Ecto neural progenitor cell (in vitro differentiated cells): ENCODE measurements at regions not wholly inside any gene's neighbourhood (a gene's known extent, or its start where the extent isn't known, plus 50 kb on each side); places are given as distances from the start of the nearest gene placed in this dataset.
"Not testable (repeated sequence)": the region's sequence is repeated elsewhere in the genome, so short reads cannot be mapped to it uniquely, and the experiment has no call there.

Source experiments
- DNase-seq: peaks from one replicate; pipeline ENCODE4 v3.0.0-alpha.2; 2018; ENCODE audit warnings: low spot score

GRCh38 chr3:177778633-177779032 is 581.4 kb upstream of the TBL1XR1 start:
- DNase-seq = no peak

- DNase-seq = no peak
Observed at GRCh38 chr3:177781686-177782161, 584.4 kb upstream of the TBL1XR1 start.

- no peak for DNase-seq
Observed at GRCh38 chr3:177783338-177783737, 586.1 kb upstream of the TBL1XR1 start.

GRCh38 chr3:177783767-177784166 is 586.5 kb upstream of the TBL1XR1 start:
- no peak for DNase-seq

GRCh38 chr3:177787279-177788041 is 590.2 kb upstream of the TBL1XR1 start:
- DNase-seq = no peak

- DNase-seq = no peak
Observed at GRCh38 chr3:177789500-177789899, 592.2 kb upstream of the TBL1XR1 start.

- DNase-seq = no peak
Observed at GRCh38 chr3:177792311-177793030, 595.2 kb upstream of the TBL1XR1 start.

GRCh38 chr3:177793451-177793850 is 596.2 kb upstream of the TBL1XR1 start:
- DNase-seq = no peak

- no peak for DNase-seq
Observed at GRCh38 chr3:177795216-177795615, 597.9 kb upstream of the TBL1XR1 start.

GRCh38 chr3:177795859-177796258 is 598.6 kb upstream of the TBL1XR1 start:
- DNase-seq = no peak

- not testable (repeated sequence) for DNase-seq
Observed at GRCh38 chr3:177800147-177800546, 602.9 kb upstream of the TBL1XR1 start.

- no peak for DNase-seq
Observed at GRCh38 chr3:177800561-177800960, 603.3 kb upstream of the TBL1XR1 start.

GRCh38 chr3:177802151-177802900 is 605.0 kb upstream of the TBL1XR1 start:
- DNase-seq = no peak

- DNase-seq = no peak
Observed at GRCh38 chr3:177803500-177803899, 606.2 kb upstream of the TBL1XR1 start.

- no peak for DNase-seq
Observed at GRCh38 chr3:177804032-177804431, 606.8 kb upstream of the TBL1XR1 start.

GRCh38 chr3:177804646-177805045 is 607.4 kb upstream of the TBL1XR1 start:
- DNase-seq = no peak

GRCh38 chr3:177807150-177807875 is 610.0 kb upstream of the TBL1XR1 start:
- no peak for DNase-seq

GRCh38 chr3:177808928-177809478 is 611.7 kb upstream of the TBL1XR1 start:
- not testable (repeated sequence) for DNase-seq

GRCh38 chr3:177810162-177810623 is 612.9 kb upstream of the TBL1XR1 start:
- no peak for DNase-seq

GRCh38 chr3:177811112-177811511 is 613.8 kb upstream of the TBL1XR1 start:
- DNase-seq = no peak

GRCh38 chr3:177811835-177812234 is 614.6 kb upstream of the TBL1XR1 start:
- DNase-seq = no peak

GRCh38 chr3:177812492-177812891 is 615.2 kb upstream of the TBL1XR1 start:
- no peak for DNase-seq
